Epithelial cell of proximal tubule (primary cell): ENCODE measurements at regions not wholly inside any gene's neighbourhood (a gene's known extent, or its start where the extent isn't known, plus 50 kb on each side); places are given as distances from the start of the nearest gene placed in this dataset.

ENCODE experiments used
- DNase-seq: peaks from one replicate; pipeline ENCODE4 v3.0.0-alpha.2; 2011; ENCODE audit warnings: low read depth
- H3K4me3 ChIP-seq: 2 replicates; pipeline ENCODE4 v1.5.1; 2011; ENCODE audit warnings: low read depth, mild to moderate bottlenecking, low read length
- CTCF ChIP-seq: conservative IDR thresholded peaks from 2 replicates; pipeline ENCODE4 v1.5.1; 2012; ENCODE audit warnings: low read depth, mild to moderate bottlenecking, low read length

- TF ChIP-seq CTCF: no peak
- DNase-seq: no peak
Measured at GRCh38 chr1:189180057-189180456, 1297.6 kb downstream of the BRINP3 start.

GRCh38 chr1:189185097-189185496 is 1292.6 kb downstream of the BRINP3 start:
- H3K4me3 ChIP-seq: no peak overlapping the region
- TF ChIP-seq CTCF: no peak
- no peak for DNase-seq

More at GRCh38 chr1:189180057-189180456, 1297.6 kb downstream of the BRINP3 start:
- H3K4me3 ChIP-seq: no peak overlapping the region

DNA sequence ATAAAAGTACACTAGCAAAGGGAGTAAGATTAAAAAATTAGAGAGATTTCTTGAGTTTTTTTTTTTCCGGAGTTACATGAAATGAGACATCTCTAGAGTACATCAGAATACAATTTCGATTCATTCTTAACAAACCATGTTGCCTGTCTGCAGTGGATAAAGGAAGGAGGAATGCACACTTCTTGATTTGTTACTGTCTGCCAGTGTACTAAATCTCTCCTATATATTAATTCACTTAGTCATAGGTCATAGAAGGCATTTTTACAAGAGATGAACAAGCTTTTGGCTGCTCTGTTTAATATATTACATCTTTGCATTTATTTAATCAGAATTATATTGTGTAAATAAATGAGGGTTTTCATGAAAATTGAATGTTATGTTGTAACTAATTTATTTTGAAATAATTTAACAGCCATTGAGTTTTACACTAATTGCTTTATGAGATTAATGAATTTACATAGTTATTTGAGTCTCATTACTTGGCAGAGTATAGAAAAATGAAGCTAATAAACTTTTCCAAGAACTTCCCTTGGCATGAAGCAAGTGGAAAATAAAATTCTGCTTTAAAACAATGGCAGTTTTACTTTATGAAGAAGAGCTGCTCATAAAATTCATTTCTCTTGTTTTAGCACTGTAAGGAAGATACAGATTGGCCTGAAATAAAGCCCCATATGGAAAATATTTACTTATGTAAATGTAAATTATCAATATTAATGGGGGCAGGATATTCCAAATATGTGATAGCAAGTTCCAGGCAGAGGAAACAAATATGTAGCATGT is 1284.7 kb downstream of the BRINP3 start:
- no peak overlapping the region for H3K4me3 ChIP-seq
- TF ChIP-seq CTCF: no peak
- DNase-seq: no peak

GRCh38 chr1:189205863-189206262 is 1271.8 kb downstream of the BRINP3 start:
- no peak for TF ChIP-seq CTCF
- H3K4me3 ChIP-seq: no peak overlapping the region
- no peak for DNase-seq

DNA sequence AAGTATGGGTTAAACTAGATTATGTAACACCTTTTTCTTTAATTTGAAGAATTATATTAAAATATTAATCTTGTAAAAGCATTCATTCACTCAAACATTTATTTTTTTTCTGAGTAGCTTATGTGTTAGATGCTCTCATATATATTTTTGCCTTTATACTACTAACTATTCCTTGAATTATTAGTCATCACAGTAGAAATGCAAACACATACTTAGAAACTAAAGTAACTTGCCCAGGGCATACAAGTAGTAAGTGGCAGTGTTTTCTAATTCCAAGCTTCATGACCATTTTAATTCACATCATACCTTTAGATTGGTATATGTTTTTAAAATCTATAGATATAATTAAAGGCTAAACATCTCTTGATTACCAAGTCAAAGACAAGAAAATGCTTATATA is 1271.0 kb downstream of the BRINP3 start:
- TF ChIP-seq CTCF: no peak
- no peak for DNase-seq
- H3K4me3 ChIP-seq: no peak overlapping the region

DNA sequence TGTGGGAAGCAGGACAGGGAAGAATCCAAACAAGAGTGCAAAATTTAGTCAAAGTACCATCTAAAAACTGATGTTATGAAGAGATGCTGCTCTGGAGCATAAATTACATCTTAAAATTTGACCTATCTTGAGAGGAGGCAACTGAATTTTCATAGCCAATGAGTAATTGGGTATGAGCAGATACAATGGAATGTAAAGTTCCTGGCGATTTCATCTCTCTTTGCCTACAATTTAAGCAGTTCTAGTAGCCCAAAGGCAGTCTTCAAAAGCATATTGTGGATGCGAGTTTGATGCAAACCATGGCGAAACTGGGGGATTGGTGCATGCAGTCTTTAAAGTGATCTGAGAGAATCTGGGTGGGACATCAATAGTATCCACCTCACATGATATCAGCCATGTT is 1265.9 kb downstream of the BRINP3 start:
- DNase-seq: no peak
- H3K4me3 ChIP-seq: no peak overlapping the region
- TF ChIP-seq CTCF: no peak

GRCh38 chr1:189212606-189213005 is 1265.1 kb downstream of the BRINP3 start:
- no peak for DNase-seq
- H3K4me3 ChIP-seq: no peak overlapping the region
- no peak for TF ChIP-seq CTCF
